SK-N-SH (cell line): ENCODE measurements at regions not wholly inside any gene's neighbourhood (a gene's known extent, or its start where the extent isn't known, plus 50 kb on each side); places are given as distances from the start of the nearest gene placed in this dataset.

Experiments used
- EZH2phosphoT487 ChIP-seq: fragments of 200-600 bp; sonication (generic); IDR thresholded peaks from 2 replicates; pipeline ENCODE4 v1.6.1; 2017; ENCODE audit warnings: low read depth, mixed run types, mild to moderate bottlenecking, antibody characterized with exemption, moderate library complexity, borderline replicate concordance
- FOXJ3 ChIP-seq: sonication (generic); formaldehyde crosslinking; IDR thresholded peaks from 2 replicates; pipeline ENCODE4 v1.5.1; 2020; ENCODE audit warnings: mild to moderate bottlenecking, missing genetic modification reagents
- FOXM1 ChIP-seq: IDR thresholded peaks from 2 replicates; pipeline ENCODE4 v1.4.0; 2012; ENCODE audit warnings: low read depth, mild to moderate bottlenecking
- MEF2A ChIP-seq: IDR thresholded peaks from 2 replicates; pipeline ENCODE4 v1.4.0; 2012; ENCODE audit warnings: low read depth, borderline replicate concordance
- NRF1 ChIP-seq: IDR thresholded peaks from 2 replicates; pipeline ENCODE4 v1.6.1; 2012; ENCODE audit warnings: low read depth, mild to moderate bottlenecking, low read length
- POLR2AphosphoS5 ChIP-seq: IDR thresholded peaks from 2 replicates; pipeline ENCODE4 v1.6.1; 2012; ENCODE audit warnings: low read depth, low read length
- TF ChIP-seq, protein P1 (sequence below): fragments of 200-600 bp; sonication (generic); IDR thresholded peaks from 2 replicates; pipeline ENCODE4 v1.6.1; 2017; ENCODE audit warnings: antibody characterized with exemption, mild to moderate bottlenecking, moderate library complexity
- TF ChIP-seq, protein P2 (sequence below): IDR thresholded peaks from 2 replicates; pipeline ENCODE4 v1.4.0; 2012; ENCODE audit warnings: low read depth, borderline replicate concordance

DNA sequence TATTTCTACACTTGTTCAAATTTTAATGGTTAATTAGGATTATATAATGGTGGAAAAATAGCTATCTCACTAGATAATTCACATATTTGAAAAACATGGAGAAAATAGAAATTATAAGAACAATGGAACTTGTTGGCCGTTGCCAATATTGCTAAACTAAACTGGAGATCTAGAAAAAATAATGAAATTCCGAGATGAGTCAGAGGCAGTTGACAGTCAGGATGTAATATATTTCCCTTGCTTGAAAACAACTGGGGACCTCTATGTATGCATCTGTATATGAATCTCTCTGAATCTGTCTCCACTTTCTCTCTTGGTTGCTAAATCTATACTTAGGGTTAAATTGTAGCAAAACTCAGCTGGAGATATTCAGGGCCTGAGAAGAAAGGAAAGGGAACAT lies 1108.2 kb upstream of the GJE1 start:
- TF ChIP-seq, protein P1, sequence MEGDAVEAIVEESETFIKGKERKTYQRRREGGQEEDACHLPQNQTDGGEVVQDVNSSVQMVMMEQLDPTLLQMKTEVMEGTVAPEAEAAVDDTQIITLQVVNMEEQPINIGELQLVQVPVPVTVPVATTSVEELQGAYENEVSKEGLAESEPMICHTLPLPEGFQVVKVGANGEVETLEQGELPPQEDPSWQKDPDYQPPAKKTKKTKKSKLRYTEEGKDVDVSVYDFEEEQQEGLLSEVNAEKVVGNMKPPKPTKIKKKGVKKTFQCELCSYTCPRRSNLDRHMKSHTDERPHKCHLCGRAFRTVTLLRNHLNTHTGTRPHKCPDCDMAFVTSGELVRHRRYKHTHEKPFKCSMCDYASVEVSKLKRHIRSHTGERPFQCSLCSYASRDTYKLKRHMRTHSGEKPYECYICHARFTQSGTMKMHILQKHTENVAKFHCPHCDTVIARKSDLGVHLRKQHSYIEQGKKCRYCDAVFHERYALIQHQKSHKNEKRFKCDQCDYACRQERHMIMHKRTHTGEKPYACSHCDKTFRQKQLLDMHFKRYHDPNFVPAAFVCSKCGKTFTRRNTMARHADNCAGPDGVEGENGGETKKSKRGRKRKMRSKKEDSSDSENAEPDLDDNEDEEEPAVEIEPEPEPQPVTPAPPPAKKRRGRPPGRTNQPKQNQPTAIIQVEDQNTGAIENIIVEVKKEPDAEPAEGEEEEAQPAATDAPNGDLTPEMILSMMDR = no peak
- TF ChIP-seq MEF2A (no peak), EZH2phosphoT487 (no peak), POLR2AphosphoS5 (no peak), NRF1 (no peak), FOXM1 (no peak), FOXJ3 (CRISPR knock-in tag) (no peak)
- TF ChIP-seq, protein P2, sequence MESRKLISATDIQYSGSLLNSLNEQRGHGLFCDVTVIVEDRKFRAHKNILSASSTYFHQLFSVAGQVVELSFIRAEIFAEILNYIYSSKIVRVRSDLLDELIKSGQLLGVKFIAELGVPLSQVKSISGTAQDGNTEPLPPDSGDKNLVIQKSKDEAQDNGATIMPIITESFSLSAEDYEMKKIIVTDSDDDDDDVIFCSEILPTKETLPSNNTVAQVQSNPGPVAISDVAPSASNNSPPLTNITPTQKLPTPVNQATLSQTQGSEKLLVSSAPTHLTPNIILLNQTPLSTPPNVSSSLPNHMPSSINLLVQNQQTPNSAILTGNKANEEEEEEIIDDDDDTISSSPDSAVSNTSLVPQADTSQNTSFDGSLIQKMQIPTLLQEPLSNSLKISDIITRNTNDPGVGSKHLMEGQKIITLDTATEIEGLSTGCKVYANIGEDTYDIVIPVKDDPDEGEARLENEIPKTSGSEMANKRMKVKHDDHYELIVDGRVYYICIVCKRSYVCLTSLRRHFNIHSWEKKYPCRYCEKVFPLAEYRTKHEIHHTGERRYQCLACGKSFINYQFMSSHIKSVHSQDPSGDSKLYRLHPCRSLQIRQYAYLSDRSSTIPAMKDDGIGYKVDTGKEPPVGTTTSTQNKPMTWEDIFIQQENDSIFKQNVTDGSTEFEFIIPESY = no peak
